Posterior cingulate gyrus (tissue), 11 donors: ENCODE measurements at regions not wholly inside any gene's neighbourhood (a gene's known extent, or its start where the extent isn't known, plus 50 kb on each side); places are given as distances from the start of the nearest gene placed in this dataset.
"Not testable (repeated sequence)": the region's sequence is repeated elsewhere in the genome, so short reads cannot be mapped to it uniquely, and the experiment has no call there.

ENCODE experiments used
- DNase-seq, 10 donors: peaks; one replicate each; pipeline versions ENCODE4 v3.0.0 to v3.0.0-alpha.2; 2020 to 2021; ENCODE audit warnings: mixed read lengths in 3 of 10
- intact Hi-C: fragments of 100-400 bp; cut with DNase I; formaldehyde crosslinking; loops from one replicate; pipeline ENCODE4 v1.15.1; 2023

DNA sequence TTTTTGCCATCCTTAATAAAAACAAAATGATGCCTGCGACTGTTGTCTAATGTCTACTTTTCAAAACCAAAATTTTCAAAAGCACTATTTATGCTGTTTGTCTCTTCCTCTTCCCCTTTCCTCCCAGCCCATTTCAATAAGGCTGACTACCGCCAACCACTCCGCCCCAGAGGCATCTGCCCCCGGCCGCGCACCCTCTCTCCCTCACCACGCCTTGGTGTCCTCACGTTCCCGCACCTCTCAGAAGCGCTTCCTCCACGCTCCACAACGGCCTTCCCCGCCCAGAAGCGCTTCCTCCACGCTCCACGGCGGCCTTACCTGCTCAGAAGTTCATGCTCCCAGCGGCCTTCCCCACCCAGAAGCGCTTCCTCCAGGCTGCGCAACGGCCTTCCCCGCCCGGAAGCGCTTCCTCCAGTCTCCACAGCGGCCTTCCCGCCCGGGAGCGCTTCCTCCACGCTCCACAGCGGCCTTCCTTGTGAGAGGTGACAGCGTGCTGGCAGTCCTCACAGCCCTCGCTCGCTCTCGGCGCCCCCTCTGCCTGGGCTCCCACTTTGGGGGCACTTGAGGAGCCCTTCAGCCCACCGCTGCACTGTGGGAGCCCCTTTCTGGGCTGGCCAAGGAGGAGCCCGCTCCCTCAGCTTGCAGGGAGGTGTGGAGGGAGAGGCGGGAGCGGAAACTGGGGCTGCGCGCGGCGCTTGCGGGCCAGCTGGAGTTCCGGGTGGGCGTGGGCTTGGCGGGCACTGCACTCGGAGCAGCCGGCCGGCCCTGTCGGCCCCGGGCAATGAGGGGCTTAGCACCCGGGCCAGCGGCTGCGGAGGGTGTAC is 490.4 kb upstream of the ZFP42 start:
- intact Hi-C loops, result no loop called here
- DNase-seq, result peak in 1 of 10 donors; percentile 85

DNA sequence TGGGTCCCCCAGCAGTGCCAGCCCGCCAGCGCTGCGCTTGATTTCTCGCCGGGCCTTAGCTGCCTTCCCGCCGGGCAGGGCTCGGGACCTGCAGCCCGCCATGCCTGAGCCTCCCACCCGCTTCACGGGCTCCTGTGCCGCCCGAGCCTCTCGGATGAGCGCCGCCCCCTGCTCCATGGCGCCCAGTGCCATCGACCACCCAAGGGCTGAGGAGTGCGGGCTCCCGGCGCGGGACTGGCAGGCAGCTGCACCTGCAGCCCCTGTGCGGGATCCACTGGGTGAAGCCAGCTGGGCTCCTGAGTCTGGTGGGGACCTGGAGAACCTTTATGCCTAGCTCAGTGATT is 489.8 kb upstream of the ZFP42 start:
- intact Hi-C loops, result not testable (repeated sequence)
- DNase-seq, result peak in 2 of 10 donors; percentile 85 to 88

DNA sequence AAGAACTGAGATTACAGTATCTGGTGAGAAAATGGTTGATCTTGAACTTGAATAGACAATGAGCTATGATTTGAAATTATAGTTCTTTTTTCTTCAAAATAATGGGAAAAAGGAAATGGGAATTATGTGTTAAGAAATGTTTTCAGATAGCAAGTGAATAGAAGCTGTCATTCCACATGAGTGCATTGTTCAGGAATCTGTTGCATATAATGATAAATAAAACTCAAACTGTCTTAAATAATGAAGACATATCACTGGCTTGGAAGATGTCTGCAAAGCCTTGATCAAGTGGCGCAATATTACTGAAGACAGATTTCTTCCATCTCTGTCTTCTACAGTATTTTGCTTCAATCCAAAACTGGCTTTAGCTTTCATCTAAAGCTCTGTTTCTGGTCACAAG is 479.3 kb upstream of the ZFP42 start:
- intact Hi-C loops, result no loop called here
- DNase-seq, result no peak

DNA sequence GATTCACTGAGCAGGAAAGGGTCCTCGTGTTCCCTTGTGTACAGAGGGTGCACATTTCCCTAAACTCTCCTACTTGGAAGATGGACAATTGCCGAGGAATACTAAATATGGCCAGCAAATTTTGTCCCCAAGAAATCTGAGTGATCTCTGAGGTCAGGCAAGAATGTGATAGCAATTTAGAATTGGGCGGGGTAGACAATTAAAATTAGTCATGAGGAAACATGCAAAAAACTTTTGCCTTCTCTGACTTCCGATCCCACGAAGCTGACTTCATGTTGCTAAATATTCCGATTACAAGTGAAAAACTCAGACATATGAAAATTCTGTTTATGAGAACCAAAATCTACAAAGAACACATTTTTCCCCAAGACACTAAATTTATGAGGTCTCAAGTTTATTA is 453.9 kb upstream of the ZFP42 start:
- intact Hi-C loops, result no loop called here
- no peak for DNase-seq

DNA sequence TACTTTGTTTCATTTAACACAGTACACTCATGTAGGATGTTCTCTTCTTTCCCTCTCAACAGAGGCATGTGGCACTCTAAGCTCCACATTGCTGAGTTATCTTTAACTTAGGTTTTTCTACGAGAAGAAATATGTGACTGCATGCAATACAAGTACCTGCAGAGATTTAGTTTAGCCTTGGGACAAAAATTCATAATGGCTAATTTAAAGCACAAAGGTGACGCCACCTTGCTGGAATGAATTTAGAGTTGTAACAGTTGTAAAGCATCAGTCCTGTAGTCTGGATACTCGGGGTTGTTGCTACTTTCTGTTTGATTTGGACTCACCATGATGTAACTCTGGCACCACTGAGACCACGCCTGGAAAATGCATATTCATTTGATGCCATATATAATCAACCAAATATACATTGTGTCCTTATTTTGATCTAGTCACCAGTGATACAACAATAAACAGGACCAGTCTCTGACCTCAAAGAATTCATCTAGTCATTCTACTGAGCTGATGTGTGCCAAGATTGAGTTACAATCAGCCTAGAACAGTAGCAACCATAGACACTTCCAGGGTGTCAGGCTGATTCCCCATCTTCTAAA is 451.0 kb upstream of the ZFP42 start:
- DNase-seq, result no peak
- intact Hi-C loops, result no loop called here

DNA sequence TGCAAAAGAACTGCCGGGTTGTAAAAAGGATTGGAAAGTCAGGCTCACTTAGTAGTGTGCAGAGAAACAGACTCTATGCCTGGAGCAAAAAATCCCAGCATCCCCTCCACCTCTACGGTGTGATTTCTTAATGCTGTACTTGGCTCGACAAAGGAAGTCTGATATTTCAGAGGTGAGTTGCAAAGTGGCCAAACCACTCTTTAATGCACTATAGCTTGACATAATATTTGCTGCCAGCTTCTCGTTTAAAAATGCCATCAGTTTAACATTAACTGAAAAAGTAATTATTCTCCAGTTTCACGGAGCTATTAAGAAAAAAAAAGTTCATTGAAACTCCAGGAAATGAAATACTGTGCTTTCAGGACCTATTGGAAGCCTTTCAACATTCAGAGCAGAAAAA is 448.3 kb upstream of the ZFP42 start:
- intact Hi-C loops, result no loop called here
- DNase-seq, result no peak

DNA sequence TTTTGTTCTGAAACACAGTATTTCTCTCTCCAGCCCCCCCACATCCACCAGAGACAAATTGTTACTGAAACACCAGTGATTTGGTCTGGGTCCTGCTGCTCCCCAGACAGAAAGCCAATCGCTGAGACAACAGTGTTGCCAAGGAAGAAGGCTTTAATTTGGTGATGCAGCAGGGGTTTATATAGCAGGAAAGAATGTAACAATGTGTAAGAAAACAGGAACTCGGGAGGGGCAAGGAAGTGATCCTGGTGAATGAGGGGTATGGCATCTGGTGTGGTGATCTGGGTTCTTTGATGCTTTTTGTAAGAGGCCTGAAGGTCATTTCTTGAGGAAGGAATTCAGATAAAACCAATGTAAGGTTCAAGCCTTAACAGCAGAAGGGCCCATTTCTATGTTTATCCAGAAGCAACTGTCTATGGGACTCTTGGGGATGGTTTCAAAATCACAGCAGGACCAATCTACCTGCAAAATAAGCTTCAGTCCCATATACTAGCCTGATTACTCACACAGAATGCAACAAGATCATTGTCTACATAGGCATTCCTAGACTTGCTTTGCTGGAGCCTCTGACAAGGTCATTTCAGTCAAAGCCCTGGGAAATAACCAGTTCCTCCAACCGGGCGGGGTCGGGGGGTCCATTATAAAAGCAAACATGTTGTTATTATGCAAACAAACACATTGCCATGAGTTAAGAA is 445.2 kb upstream of the ZFP42 start:
- DNase-seq, result no peak
- intact Hi-C loops, result no loop called here

DNA sequence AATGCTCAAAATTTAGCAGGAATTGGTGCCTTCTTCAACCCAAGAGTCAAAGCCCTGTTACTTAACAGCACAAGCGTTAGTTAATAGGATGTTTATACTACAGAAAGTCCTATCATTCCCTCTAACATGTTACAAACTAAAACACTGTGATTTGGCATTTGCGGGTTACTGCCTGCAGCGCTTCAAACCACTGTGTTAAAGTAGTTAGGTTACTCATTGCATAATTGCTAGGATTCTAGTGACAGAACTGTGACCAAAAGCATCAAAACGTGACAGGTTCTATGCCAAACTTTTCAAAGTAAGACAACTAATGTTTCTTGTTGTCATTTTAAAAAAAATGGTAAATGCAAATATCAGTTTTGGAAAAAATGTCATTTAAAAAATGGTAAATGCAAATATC is 442.8 kb upstream of the ZFP42 start:
- DNase-seq, result no peak
- intact Hi-C loops, result no loop called here

DNA sequence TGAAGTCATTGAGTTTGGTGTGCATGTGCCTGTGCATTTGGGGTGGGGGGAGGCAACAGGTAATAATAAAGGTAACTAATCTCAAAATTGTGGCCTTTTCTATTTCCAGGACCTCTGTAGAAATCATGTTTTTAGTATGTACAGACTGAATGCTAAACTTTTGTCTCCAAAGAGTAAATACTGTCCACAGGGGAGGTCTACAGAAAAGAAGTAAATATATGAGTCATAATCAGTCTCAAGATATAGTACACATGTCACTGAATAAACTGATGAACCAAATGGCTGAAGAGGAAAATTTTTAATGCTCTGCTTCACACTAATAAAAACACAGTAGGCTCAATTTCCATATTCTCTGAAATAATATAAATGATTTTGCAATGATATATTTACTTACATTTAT is 440.4 kb upstream of the ZFP42 start:
- no peak for DNase-seq
- intact Hi-C loops, result no loop called here

DNA sequence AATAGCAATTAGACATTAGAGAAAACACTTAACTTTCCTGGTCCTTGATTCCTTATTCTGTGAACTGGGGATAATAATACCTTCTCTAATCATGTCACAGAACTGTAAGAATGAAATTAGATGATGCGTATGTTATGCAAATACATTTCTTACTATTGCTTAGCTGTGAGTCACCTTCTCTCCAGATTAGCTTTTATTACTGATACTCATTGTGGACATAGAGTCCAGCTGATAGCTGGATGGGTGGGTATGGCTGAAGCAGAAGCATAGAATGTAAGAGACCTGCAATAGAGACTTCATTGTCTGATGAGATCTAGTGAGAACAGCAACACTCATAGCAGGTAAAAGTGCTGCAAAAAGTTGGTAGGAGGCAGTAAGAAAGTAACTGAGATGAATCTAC is 437.2 kb upstream of the ZFP42 start:
- no peak for DNase-seq
- intact Hi-C loops, result no loop called here

DNA sequence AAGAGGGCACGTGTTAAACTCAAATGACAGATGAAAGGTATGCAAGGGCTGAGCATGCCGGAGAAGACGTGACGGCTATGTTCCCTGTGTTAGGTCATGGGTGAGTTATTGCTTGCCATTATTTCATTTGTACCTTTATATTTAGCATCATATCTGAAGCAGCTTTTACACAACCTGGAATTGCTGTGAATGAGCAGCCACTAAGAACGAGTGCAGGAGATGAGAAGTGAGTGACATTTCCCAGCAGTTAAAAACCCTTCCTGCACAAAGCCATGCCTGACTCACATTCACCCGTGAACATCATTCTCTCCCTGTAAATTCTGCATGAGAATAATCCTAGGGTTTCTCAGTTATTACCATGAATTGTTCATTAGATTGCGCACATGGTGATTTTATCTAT is 433.2 kb upstream of the ZFP42 start:
- no peak for DNase-seq
- intact Hi-C loops, result no loop called here

DNA sequence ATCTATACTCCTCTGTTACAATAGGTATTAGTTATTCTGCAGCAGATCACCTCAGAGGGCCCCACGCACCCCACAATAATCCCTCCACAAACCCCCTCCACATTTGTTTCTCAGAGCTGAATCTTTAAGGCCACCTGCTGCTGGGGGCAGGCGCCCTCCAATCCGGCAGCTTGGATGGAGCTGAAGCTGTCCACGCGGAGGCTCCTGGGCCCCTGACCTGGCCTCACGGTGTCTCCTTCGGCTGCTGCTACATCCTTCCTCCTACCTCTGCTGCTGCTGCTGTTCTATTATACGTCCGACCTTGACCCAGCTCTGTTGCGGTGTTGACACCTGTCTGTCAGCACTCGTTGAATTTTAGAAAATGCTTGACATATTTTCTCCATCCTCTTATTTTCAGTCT is 430.2 kb upstream of the ZFP42 start:
- intact Hi-C loops, result no loop called here
- DNase-seq, result peak in 1 of 10 donors; percentile 63

DNA sequence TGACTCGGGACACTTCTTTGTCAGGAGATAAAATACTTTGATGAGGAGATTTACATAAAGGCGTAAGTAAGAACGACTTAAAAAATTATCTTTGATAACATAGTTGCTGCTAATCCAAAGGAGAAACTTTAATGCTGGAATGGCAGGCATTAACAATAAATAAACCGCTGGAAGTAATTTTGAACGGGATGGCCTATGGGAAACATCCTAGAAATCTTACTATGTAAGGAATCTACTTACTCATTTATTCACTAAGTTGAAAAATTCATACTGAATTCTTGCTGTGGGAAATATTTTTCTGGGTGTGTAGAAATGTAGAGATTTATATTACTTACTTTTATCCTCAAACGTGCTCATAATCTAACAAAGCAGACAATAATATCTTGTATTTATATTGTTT is 425.7 kb upstream of the ZFP42 start:
- DNase-seq, result no peak
- intact Hi-C loops, result no loop called here

DNA sequence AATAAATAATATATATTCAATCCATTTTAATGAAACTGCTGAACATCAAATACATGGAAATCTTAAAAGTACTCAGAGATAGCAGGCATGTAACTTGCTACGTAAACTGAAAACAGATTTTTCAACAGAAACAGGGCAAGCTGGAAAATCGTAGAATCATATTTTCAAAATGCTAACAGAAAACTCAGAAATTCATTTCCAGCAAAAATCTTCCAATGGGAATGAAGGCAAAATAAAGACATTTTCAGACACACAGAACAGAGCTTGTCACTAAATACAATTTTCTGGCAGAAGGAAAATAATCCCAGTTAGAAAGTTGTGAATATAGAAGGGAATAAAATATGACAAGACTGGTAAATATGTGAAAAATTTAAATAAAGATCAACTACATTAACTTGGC is 419.9 kb upstream of the ZFP42 start:
- intact Hi-C loops, result no loop called here
- DNase-seq, result no peak

DNA sequence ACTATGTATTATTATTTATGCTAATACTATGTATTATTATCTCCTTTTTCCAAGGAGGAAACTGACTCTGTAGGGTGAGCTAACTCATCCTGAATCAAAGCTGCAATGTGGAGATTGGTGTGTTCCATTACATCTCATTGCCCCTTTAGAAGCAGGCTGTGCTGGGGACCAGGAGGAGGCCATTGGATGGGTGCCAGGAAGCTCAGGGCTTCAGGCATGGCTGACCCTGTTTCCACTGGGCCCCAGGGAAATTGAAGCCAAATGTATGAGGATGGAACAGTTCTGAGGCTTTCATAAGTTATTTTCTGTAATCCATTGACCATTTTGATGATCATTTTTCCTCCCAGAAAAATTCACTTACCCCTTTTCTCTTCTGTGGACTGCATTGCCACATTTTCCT is 418.8 kb upstream of the ZFP42 start:
- intact Hi-C loops, result no loop called here
- peak in 1 of 10 donors; percentile 41 for DNase-seq

DNA sequence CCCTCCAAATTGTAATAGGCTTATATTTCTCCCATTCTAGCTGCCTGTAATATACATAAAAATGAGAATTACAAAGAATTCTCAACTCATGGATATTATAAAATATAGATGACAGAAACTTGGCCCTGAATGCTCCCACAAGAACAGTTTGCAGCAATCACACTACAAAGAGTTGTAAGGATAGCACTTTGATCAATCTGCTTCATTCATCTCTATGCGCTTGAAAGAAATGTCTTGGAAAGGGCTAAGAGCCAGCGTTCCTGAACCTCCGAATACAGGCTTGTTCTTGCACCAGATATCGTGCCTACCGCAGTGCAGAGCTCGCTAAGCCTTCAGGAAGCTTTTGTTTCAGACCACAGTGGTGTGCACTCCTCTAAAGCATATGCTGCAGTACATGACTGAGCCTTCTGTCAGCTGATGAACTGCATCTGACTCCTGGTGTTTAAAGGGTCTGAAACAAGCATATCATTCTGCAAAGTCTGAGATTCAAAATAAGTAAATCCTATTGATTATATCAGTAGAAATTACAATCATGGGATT is 417.6 kb upstream of the ZFP42 start:
- DNase-seq, result no peak
- intact Hi-C loops, result no loop called here

DNA sequence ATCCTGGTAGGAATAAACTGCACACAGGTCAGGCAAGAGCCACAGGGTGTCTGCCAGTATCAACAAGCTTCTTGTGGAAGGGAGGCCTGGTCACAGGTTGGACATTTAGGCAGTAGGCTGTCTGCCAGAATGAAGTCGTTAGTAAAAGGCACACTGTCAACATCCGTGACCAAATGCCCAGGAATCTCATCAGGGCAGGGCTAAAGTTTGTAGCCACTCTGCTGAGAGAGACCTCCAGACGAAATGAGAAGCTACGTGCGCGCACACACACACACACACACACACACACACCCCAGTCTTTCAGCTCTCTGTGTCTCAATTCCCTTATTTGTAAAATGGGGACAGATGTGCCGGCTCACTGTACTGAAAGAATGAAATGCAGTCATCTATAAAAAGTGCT is 408.7 kb upstream of the ZFP42 start:
- DNase-seq, result no peak
- intact Hi-C loops, result no loop called here

DNA sequence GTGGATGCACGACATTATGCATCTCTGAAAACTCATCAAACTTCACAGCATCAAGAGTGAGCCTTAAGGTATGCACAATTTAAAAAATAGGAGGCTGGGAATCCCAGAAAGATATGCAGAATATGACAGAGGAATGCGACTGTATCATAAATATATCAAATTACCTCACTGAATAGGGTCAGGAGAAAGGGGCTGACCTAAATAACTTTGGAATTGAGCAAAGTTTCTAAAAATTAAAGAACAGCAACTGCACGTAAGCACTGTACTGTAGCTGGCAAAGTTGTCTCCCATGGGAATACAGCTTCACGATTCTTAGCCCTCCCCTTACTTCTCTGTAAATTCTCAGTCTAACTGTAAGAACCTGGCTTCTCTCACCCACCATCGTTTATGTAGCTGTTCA is 397.4 kb upstream of the ZFP42 start:
- DNase-seq, result no peak
- intact Hi-C loops, result no loop called here

DNA sequence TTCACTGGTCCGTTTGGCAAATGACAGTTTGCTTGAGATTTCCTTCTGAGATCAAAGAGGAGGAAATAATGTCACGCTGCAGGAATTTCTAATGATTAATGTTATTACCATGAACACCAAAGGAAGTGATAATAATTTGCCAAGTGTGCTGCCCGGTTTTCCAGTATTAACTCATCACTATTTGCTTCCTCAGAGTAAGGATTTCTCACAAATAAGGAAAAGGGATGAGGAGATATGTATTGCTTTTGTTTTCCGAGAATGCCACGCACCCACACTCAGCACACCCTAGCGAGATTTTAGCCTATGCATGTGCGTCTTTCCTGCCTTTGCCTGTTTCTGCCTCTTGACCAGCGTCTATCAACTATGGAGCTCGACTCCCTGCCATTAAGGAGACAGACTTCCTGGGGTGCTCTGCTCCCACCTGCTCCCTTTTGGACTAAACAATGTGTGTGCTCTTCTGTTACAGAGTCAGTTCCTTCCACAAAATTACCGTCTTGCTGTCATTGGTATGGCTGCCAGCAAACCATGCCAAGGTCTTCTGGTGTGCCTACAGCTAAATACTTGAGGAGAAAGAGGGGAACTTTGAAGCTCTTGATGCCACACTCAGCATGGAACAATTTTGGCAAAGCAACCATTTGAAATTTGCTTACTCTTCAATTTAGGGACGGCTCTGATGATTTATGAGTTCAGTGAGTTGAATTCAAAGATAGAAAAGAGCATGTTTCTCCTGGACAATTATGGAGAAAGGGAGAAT is 393.1 kb upstream of the ZFP42 start:
- no peak for DNase-seq
- intact Hi-C loops, result no loop called here

DNA sequence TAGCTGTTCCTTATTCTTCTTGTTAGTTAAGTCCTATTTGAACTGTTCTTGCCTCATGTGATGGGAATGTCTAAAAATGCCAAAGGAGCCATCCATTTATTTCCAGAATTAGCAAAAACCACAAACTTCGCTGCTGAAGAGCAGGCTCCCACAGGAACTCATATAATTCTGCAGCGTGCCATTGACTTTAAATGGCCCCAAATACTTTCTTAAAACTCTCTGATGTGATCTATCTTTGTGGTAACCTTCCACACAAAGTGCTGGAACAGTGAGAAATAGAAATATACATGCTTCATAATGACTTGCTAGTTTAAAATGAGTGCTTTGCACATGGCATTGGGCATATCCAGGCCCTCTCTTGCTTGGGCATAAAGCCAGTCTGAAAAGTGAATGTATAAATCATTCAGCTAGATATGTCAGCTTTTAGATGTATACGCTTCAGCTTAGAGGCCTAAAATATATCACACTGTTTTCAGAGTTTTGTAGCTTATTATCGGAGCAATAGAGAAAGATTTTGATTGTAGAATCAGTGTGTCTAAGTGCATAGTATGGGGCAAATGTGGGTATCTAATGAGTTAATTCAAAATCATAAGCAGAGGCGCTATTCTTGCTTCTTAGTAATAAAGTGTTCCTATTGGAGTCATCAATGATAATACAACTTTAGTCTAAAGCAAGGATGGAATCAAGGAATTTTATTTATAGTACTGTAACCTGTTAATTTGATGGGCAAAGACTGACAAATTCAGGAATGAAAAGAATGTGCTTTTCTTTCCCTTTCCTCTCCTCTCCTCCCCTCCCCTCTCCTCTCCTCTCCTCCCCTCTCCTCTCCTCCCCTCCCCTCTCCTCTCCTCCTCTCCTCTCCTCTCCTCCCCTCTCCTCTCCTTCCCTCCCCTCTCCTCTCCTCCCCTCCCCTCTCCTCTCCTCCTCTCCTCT is 392.2 kb upstream of the ZFP42 start:
- intact Hi-C loops, result no loop called here
- no peak for DNase-seq
